ENCODE measurements at regions not wholly inside any gene's neighbourhood (a gene's known extent, or its start where the extent isn't known, plus 50 kb on each side); places are given as distances from the start of the nearest gene placed in this dataset.

GRCh38 chr2:16280081-16280480, 339.7 kb downstream of the MYCN start:
- no peak overlapping the region for H3K4me3 ChIP-seq (ENCODE audit: low read length)
- no peaks in the 10 kb centered on the region for H3F3A ChIP-seq (ENCODE audit: insufficient read depth, low read length, poor library complexity, severe bottlenecking)
- no peak overlapping the region for H2AFZ ChIP-seq (ENCODE audit: low read depth, low read length)
- H3K27me3 ChIP-seq (ENCODE audit: insufficient read depth, low read depth, low read length), result no peaks in the 10 kb centered on the region
- H3K9me3 ChIP-seq (ENCODE audit: low read length), result no peaks in the 10 kb centered on the region
- H3K9ac ChIP-seq (ENCODE audit: low read length), result no peak overlapping the region
- H3K9me2 ChIP-seq (ENCODE audit: insufficient read depth, low read length), result no peaks in the 10 kb centered on the region
- no peaks in the 10 kb centered on the region for H3K36me3 ChIP-seq (ENCODE audit: insufficient read depth, low read length)
- H3K79me2 ChIP-seq (replicated peaks; ENCODE audit: insufficient read depth, low read length), result no peaks in the 10 kb centered on the region
- H4K20me1 ChIP-seq (ENCODE audit: insufficient read depth), result no peaks in the 10 kb centered on the region
- H3K4me2 ChIP-seq (ENCODE audit: low read length), result no peak overlapping the region
- no peak for TF ChIP-seq EZH2 (IDR thresholded peaks at IDR 0.05; ENCODE audit: borderline replicate concordance, insufficient read depth, low read length, poor library complexity, severe bottlenecking)
- no peak for TF ChIP-seq EP300 (conservative IDR thresholded peaks at IDR 0.05; ENCODE audit: poor library complexity, severe bottlenecking)
- H3K27ac ChIP-seq (ENCODE audit: low read length), result no peak overlapping the region

GRCh38 chr2:16279641-16280040, 339.3 kb downstream of the MYCN start:
- Histone ChIP-seq H3F3A (ENCODE audit: insufficient read depth, low read length, poor library complexity, severe bottlenecking) (no peaks in the 10 kb centered on the region), H3K9ac (ENCODE audit: low read length) (no peak overlapping the region), H4K20me1 (ENCODE audit: insufficient read depth) (no peaks in the 10 kb centered on the region), H3K79me2 (replicated peaks; ENCODE audit: insufficient read depth, low read length) (no peaks in the 10 kb centered on the region), H3K27me3 (ENCODE audit: insufficient read depth, low read depth, low read length) (no peaks in the 10 kb centered on the region), H3K9me2 (ENCODE audit: insufficient read depth, low read length) (no peaks in the 10 kb centered on the region), H3K27ac (ENCODE audit: low read length) (no peak overlapping the region), H3K36me3 (ENCODE audit: insufficient read depth, low read length) (no peaks in the 10 kb centered on the region), H3K4me3 (ENCODE audit: low read length) (no peak overlapping the region), H3K9me3 (ENCODE audit: low read length) (no peaks in the 10 kb centered on the region), H3K4me2 (ENCODE audit: low read length) (no peak overlapping the region), H2AFZ (ENCODE audit: low read depth, low read length) (no peak overlapping the region)
- TF ChIP-seq EP300 (conservative IDR thresholded peaks at IDR 0.05; ENCODE audit: poor library complexity, severe bottlenecking) (peak; percentile 14), EZH2 (IDR thresholded peaks at IDR 0.05; ENCODE audit: borderline replicate concordance, insufficient read depth, low read length, poor library complexity, severe bottlenecking) (no peak)

GRCh38 chr2:16279201-16279570, 338.8 kb downstream of the MYCN start:
- no peak overlapping the region for H3K9ac ChIP-seq (ENCODE audit: low read length)

More at GRCh38 chr2:16279201-16279570, 338.8 kb downstream of the MYCN start:
- Histone ChIP-seq H3K27me3 (ENCODE audit: insufficient read depth, low read depth, low read length) (no peaks in the 10 kb centered on the region), H3K4me3 (ENCODE audit: low read length) (no peak overlapping the region), H2AFZ (ENCODE audit: low read depth, low read length) (no peak overlapping the region), H3K27ac (ENCODE audit: low read length) (no peak overlapping the region), H3K79me2 (replicated peaks; ENCODE audit: insufficient read depth, low read length) (no peaks in the 10 kb centered on the region), H3K9me3 (ENCODE audit: low read length) (no peaks in the 10 kb centered on the region), H3K9me2 (ENCODE audit: insufficient read depth, low read length) (no peaks in the 10 kb centered on the region), H4K20me1 (ENCODE audit: insufficient read depth) (no peaks in the 10 kb centered on the region), H3K4me2 (ENCODE audit: low read length) (no peak overlapping the region), H3K36me3 (ENCODE audit: insufficient read depth, low read length) (no peaks in the 10 kb centered on the region), H3F3A (ENCODE audit: insufficient read depth, low read length, poor library complexity, severe bottlenecking) (no peaks in the 10 kb centered on the region)
- no peak for TF ChIP-seq POLR2AphosphoS5 (IDR thresholded peaks at IDR 0.05)
- no peak for TF ChIP-seq CTCF (IDR thresholded peaks at IDR 0.05; ENCODE audit: poor library complexity, severe bottlenecking)
- TF ChIP-seq TAF1 (IDR thresholded peaks at IDR 0.05; ENCODE audit: low read depth), result no peak
- TF ChIP-seq EP300 (conservative IDR thresholded peaks at IDR 0.05; ENCODE audit: poor library complexity, severe bottlenecking), result no peak
- no peak for TF ChIP-seq MXI1 (conservative IDR thresholded peaks at IDR 0.05; ENCODE audit: poor library complexity, severe bottlenecking)
- TF ChIP-seq SMC3 (conservative IDR thresholded peaks at IDR 0.05; ENCODE audit: poor library complexity), result no peak
- TF ChIP-seq REST (IDR thresholded peaks at IDR 0.05; ENCODE audit: borderline replicate concordance), result no peak
- no peak for TF ChIP-seq RAD21 (conservative IDR thresholded peaks at IDR 0.05)
- no peak for TF ChIP-seq EZH2 (IDR thresholded peaks at IDR 0.05; ENCODE audit: borderline replicate concordance, insufficient read depth, low read length, poor library complexity, severe bottlenecking)
